ENCODE measurements at regions not wholly inside any gene's neighbourhood (a gene's known extent, or its start where the extent isn't known, plus 50 kb on each side); places are given as distances from the start of the nearest gene placed in this dataset.

DNA sequence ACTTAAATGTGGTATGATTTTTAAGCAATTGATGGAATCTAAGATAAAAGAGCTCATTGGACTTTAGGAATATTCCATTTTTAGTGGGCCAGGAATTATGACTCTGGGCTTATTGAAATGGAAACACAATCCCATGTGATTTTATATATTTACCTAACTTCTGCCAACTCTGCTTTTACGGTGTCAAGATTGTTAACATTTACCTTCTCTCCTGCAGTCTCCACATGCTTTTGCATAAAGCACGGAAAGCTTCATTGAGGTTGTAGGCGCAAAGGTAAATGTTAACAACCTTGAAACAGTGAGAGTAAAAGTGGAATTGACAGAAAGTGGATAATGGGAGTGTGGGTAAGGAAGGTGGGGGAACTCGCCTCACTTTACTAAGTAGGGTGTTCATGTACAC lies 468.1 kb downstream of the PMP22 start:
- no peak for DNase-seq

DNA sequence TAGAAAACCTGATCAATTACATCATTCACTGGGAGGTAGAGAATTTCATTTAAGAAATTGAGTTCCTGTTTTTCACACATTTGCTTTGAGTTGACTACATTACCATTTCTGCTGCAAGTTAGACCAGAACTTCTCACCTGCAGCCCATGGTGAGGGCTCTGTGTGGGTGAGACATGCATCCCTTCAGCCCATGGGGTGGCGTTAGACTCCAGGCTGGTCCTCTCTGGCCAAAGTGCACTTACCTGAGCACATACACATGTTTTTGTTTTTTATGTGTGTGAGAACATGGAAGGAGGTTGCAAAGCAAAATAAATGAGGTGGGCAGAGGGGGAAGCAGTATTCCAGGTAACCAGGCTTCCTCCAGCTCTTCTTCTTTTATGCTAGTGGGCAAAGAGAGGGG lies 470.2 kb downstream of the PMP22 start:
- DNase-seq: no peak

DNA sequence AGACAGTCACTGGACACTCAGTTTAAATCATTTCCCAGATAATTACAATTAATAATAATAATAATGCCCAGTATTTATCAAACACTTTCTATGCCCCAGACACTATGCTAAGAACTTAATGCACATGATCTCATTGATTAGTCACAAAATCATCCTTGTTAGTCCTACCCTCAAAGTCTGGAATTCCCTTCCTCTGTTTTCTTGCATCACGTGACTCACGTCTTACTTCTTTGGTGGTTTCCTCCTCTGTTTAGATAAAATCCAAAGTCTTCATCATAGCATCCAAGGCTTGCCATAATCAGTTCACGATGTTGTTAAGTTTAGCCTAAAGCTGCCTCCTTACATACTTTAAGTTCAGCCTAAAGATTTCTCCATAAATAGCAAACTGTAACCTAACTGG lies 471.9 kb downstream of the PMP22 start:
- DNase-seq: no peak

DNA sequence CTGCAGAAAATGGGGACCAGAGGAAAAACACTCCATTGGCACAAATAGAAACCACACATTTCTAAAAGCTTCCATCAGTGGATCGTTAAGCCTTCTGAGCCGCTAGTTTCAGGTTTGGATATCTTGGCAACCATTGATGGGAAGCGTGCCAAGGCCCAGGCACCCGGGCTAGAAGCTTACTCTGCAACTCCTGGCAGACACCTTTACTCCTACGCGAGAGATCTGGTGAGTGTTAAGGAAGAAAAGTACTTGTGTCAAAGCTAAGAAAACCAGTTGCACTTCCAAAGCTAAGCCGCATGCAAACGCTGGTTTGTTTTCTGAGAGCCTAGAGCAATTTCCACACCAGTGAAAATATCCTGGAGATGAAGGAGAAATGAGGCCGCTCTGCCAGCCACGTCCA lies 472.4 kb downstream of the PMP22 start:
- DNase-seq: no peak

DNA sequence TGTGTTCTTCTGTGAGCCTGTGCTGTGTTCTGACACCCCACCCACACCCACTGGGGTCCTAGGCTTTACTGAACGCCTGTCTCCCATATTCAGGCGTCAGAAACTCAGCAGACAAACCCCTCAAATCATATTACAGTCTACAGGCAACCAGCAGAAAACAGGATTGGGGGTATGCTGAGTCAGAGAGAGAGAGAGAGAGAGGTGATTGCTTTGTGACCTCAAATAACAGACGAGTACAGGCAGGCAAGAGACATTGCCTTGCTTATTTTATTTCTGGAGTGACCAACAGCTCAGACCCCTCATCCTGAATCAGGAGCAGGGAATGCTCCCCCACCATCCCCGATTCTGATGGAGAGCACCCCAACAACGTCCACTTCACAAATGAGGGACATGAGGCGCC lies 473.9 kb downstream of the PMP22 start:
- DNase-seq: no peak

DNA sequence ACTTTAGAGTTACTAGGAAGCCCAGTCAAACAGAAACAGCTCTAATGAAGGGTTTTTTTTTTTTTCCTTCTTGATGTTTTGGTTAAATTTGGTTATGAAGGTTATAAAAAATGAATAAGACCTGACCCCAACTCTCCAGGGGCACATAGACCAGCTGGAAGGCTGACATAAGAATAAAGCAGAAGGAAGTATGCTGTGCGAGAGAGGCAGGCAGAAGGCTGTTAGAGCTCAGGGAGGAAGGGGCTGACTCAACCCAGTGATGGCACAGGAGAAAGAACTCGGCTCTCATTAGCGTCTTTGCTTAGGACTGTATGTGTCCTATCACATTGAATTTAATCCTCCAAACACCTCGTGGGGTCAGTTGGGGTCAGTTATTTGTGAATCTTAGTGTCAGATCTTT lies 474.6 kb downstream of the PMP22 start:
- no peak for DNase-seq

DNA sequence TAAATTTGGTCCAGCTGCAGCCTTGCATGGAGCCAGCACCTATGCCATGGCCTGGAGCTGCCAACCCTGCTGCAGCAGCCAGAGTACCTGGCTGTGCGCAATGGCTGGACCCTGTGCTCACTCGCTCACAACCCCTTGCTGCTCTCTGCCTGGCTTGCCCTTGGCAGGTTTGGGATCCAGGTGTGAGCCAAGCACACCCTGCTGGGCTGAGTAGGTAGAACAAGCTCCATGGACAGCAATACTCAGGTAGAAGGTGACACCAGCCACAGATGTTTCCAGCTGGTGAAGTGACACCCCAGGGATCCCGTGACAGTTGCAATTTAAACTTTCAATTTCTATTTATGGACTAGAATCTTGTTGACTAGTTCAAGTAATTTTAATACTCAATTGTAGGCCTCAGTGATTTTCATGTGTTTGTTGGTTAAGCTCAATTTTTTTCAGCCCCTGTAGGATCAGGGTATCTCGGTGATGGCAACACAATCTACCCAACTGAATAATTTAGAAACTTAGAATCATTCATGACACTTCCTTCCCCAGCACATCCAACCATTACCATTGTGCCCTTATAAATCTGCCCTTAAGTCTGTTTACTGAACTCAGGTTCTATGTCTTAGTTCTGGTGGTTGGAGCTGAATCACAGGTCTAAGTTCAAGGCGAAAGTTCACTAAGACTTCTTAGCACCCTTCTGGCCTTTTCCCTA lies 480.0 kb downstream of the PMP22 start:
- peak; percentile 15 for DNase-seq

DNA sequence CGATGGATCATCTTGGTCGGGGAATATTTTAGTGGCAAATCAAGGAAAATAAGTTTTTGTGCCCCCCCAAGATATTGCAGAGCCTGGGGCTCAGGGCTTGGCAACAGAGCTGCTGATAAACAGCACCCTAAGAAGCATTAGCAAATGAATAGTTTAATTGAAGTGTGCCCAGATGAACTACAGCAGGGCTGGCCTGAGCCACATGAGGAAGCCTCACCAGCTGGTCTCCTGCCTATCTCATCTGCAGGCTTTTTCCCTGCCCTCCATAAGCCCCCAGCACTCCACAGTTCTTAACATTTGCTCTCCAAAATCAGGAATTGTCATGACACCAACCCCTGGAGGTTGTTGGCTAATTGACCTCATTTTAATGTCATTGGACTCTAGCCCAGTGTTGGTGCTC lies 480.2 kb downstream of the HS3ST3B1 start:
- no peak for DNase-seq

DNA sequence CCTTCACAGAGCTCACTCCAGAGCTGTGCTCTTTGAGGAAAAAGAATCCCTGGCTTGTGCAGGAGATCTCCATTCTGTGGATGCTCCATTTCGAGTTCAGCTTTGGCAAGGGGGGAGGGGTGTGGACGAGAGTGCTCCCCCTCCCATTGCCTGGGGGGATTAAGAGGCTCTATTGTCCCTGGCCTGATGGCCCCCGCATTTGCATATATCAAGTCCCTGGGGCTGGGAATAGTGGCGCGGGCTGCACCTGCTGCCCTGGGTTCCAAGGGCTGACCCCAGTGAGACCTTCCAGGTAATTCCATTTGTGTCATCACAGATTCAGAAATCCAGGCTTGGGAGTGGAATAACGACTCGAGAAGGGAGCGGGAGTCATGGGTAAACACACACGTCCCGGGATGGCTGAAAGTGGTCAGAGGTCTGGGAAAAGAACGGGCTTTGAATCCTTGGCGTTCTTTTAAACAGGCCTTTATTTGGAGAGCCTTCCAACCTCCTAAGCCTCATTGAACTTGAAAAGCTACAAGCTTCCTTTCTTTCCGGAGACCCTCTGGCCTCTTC lies 479.3 kb downstream of the HS3ST3B1 start:
- no peak for DNase-seq

DNA sequence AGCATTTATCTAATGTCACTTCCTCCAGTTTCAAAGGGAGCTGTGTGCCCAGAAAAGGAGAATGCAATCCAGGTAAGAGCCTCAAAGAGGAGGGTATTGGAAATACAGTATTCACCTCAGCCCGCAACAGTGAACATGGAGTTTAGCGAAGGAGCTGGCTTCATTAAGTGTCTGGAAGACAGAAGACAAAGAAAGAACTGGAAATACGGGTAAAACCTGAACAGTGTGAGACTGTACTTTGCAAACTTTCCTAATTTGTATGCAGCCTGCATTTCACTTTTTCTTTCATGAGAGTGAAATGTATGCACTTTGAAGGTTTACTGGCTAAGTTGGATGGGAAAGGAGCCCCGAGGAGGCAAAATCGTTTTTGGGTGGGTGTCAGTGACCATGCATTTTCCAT lies 478.4 kb downstream of the HS3ST3B1 start:
- DNase-seq: no peak

DNA sequence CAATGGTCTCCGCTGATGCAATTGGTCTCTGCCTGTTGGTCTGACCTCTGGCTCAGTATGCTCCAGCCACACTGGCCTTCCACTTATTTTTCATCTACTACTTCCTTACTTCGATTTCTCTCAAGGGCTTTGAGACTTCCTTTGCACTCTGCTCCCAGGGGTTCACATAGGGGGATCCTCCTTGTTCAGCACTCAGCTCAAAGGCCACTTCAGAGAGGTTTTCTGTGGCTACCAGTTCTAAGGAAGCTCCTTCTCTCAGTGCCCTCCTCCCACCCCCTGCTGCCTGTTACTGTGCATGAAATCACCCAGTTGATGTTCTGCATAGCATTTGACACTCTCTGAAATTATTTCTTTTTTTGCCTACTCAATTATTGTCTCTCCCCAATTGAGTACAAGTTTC lies 476.4 kb downstream of the HS3ST3B1 start:
- DNase-seq: no peak

DNA sequence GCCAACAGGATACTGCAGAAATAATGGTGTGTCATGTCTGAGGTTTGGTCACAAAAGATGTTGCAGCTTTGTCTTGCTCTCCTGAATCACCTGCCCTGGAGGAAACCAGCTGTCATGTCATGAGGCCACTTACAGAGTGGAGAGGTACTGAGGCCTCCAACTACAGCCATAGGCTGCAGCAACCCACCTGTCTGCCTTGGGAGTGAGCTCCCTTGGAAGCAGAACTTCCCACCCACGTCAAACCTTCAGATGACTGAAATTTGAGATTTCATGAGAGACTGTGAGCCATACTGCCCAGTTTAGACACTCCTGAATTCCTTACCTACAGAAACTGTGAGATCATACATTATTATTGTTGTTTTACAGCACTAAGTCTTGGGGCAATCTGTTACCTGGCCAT lies 475.9 kb downstream of the HS3ST3B1 start:
- DNase-seq: no peak

DNA sequence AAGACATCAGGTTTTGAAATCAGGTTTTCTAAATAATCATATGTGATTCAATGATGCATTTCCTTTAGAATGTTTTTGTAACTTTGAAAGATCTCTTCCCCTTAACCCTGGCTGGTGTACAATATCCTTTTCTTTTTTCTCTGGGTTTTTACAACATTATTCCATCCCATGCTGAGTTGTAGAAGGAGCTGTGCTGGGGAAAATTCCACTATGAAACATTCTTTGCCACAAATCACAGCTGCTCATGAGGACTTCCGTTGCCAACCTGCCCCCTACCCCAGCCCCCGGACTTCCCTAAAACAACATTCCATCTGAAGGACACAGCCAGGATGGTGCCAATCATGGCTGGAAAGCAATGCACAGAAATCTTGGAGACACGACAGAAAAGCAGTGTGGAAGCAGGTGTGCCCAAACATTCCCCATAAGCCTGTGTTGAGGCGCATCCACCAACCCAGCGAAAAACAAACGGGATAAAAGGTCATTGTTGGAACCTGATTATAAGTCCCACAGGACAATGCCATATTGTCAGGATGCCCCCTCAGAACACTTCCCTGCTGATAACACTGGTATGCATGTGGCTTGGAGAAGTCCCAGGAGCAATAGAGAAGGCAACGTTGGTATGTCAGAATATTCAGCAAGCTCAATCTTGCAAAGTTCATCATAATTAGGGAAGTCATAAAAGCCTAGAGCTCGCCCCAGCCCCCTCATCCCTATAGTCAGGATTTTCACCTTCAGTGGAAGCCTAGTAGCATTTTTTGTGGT lies 475.0 kb downstream of the HS3ST3B1 start:
- no peak for DNase-seq

DNA sequence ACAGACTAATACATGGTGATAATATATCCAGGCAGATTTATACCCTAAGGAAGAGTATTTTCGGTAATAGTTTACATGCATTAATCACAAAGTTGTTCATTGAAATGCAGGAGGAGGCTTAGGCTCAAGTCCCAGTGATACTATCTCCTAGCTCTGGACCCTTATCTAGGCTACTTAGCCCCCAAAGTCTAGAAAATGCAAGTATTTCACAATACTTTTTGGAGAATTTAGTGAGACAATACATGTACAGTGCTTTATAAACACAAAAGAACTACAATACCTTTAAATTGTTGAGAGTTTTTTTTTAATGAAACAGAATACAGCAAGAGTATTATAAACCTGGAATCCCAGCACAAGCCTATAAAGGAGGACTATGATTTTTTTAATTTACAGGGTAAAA lies 473.9 kb downstream of the HS3ST3B1 start:
- DNase-seq: no peak

DNA sequence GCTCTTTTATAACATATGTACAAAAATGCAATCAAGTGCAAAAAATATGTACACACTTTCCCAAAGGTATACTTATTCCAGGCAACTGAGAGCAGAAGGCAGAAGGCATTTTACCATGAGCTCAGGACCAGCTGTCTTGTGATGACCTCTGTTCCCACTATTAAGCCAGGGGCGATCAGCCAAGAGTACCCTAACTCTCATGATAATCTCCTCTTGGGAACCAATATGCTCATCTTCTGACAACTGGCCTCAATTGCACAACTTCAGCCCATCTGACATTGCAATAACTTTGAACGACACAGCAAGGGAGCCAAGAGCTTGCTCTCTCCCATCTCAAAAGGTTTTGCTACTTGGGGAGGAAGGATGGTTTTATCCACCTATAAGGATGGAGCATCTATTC lies 471.9 kb downstream of the HS3ST3B1 start:
- no peak for DNase-seq

DNA sequence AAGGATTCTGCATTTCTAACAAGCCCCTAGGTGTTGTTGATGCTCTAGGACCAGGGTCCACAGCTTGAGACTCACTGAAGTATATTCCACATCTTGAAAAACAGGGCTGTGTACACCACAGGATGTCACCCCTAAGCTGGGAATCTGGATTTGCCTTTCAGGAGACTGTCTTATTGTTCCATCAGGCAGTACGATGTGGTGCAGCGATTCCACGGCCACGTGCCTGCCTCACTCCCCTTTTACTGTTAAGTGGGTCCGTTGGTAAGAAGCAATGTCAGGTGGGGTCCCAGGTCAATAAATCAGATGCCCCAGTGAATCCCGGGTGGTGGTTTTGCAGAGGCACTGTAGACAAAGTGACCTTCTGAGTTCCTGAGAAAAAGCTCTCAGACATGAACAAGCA lies 470.7 kb downstream of the HS3ST3B1 start:
- DNase-seq: no peak

DNA sequence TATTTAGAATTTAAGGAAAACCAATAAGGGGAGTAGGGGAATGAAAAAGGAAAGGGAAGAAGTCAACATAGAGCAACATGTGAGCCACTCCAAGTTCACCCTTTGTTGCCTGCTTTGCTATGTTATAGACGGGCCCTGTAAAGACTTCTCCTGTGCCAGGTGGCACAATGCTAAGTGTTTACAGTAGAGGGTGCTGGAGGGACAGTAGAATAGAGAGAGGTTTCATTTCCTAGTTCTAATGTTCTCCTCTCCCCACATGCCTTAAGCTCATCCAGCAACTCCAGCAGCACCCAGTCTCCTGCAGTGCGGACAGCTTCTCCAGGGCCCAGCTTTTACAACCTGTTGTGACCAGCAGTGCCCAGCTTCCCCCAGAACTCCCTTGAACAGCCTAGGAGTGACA lies 468.0 kb downstream of the HS3ST3B1 start:
- no peak for DNase-seq

DNA sequence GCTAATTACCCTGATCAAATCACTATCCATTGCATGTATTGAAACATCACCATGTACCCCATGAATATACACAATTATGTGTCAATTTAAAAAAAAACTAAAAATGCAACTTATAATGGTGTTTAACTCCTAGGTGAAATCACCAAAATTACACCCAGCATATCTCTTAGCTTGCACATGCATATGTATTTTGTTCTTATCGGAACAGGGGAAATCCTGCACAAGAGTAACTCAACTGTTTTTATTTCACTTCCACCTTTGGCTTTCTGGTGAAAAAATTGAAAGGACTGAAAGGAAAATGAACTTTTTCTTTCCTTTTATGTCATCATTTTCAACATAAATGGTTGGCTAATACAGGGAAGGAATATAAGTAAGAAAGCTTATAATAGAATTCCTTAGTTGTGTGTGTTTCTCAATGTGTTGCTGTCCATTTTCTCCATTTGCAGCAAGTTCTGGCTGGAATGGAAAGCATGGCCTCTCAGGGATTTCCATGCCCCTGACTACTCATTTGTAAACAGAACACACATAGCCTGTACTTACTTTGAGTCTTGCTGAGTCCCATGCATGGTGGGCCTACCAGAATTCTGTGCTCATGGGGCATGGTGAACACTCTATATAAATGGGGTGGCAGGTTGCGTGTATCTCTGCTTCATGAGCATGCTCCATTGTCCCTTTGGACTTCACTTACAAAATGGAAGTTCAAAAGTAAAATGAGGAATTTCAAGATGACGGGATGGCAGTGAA lies 462.0 kb downstream of the HS3ST3B1 start:
- no peak for DNase-seq

DNA sequence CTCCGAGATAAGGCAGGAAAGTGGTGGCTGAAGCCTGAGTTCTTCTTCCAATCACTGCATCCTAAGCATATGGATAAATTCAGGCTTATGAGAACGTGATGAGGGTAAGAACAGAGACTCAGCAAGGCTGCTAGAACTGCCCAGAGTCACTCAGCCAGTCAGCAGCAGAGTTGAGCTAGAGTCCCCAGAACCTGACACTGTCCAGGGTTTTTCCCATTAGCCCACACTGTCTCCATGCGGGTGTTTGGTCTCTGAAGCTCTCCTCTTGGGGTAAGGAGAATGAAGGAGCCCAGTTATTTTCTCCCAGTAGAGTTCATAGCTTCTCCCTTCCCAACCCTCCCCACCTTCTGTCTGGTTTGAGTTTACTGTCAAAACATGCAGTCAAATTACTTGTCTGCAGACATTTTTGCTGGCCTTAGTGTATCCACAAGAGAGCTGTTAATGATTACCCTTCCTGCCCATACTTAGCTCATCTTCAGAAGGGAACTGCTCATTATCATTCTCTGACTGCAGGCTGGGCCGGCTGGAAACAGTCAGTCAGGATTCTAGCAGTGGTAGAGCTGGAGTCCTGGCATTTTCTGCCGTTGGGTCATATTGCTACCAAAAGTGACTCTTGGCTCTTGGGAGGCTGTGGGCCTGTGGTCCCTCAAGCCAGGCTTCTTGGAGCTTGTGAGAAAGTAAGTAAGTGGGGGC lies 460.0 kb downstream of the HS3ST3B1 start:
- no peak for DNase-seq

DNA sequence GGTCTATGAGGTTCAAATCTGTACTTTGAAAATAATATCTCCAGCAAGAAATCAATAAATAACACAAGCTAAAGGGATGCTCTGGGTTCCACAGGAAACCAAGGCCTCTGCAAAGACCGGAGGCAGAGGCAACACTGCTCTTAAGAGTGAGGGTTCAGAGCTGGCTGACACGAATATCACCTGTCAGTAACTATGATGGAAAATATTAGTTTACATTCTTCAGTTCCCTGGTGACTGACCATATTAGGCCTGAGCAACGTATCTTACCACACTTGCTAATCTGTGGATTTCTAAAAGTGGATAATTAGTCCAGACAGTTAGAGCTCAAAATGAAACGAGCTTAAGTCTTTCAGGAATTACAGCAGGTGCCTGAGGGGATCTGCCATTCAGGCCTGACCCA lies 459.3 kb downstream of the HS3ST3B1 start:
- DNase-seq: no peak

DNA sequence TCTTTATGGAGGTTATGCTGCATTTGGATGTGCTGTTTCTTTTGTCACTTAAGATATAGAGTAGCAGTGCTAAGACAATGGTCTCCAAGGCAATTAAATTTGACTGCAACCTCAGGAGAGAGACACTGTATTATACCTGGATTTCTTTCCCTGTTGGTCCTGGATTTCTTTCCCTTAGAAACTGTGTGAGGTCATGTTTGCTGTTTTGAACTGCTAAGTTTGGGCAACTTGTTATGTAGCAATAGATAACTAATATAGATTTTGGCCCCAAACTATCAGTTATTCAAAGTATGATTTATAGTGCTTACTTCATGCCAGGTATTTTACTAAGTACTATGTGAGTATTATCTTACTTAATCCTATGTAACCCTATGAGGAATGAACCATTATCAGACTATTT lies 458.4 kb downstream of the HS3ST3B1 start:
- no peak for DNase-seq

DNA sequence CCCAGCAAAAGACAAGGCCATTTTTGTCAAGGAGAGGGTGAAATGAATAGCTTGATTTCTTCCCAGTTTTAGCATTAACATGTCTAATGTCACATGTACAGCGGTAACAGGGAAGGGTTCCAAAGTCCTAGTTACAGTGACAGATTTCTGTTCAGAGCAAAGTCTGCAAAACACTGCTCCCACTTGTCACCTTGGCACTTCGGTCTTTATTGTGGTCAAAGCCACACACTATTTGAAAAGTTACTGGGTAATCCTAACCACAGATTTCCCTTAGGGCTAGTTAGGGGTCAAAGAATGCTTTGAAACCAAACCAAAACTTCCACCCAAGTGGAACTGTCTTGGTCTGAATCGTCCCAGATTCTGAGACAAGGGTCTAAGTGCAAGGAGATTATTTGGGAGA lies 455.6 kb downstream of the HS3ST3B1 start:
- DNase-seq: no peak

DNA sequence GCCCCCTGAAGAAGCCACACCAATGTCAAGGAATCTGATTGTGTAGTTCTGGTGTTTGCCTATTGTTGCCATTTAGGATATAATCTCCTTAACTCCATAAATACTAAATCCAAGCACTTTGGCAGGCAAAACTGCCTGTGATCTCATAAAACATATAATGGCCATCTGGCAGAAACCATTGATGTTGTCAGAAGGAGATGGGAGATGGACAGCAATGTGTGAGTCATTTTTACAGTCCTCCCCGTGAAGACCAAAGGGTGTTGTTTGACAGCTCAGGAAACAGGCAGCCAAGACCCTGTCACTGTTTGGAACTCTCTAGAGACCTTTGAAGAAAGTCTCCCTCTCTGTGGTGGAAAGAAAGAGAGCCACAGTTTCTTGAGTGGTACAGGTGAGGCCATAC lies 454.1 kb downstream of the HS3ST3B1 start:
- DNase-seq: no peak
